Naive B cell (primary cell): ENCODE measurements at regions not wholly inside any gene's neighbourhood (a gene's known extent, or its start where the extent isn't known, plus 50 kb on each side); places are given as distances from the start of the nearest gene placed in this dataset.

ENCODE experiments used
- ATAC-seq, 2 donors: fragments of 150-1000 bp; cut with Tn5 transposase; 2 replicates each; pipeline ENCODE4 v1.10.0; 2021; ENCODE audit warnings: low read depth in 2 of 2, mild to moderate bottlenecking in 2 of 2, moderate library complexity in 2 of 2
- DNase-seq: peaks from one replicate; pipeline ENCODE4 v3.0.0; 2022
- H3K27ac Mint-ChIP-seq, 6 donors: one replicate each; pipeline ENCODE4 v1.8.0; 2020 to 2022; ENCODE audit warnings: mild to moderate bottlenecking in 6 of 6, mixed read lengths in 6 of 6, moderate library complexity in 5 of 6, inconsistent platforms in 2 of 6
- H3K27me3 Mint-ChIP-seq, 3 donors: one replicate each; pipeline ENCODE4 v1.8.0; 2021 to 2022; ENCODE audit warnings: mixed read lengths in 3 of 3, mild to moderate bottlenecking in 1 of 3
- H3K36me3 Mint-ChIP-seq, 2 donors: one replicate each; pipeline ENCODE4 v1.8.0; 2020 to 2022; ENCODE audit warnings: mixed read lengths in 2 of 2, inconsistent platforms in 1 of 2, mild to moderate bottlenecking in 1 of 2
- H3K4me1 Mint-ChIP-seq, 3 donors: one replicate each; pipeline ENCODE4 v1.8.0; 2020 to 2022; ENCODE audit warnings: mixed read lengths in 3 of 3, inconsistent platforms in 1 of 3, mild to moderate bottlenecking in 1 of 3, moderate library complexity in 1 of 3
- H3K4me3 Mint-ChIP-seq, 8 donors: one replicate each; pipeline ENCODE4 v1.8.0; 2020 to 2022; ENCODE audit warnings: mild to moderate bottlenecking in 8 of 8, mixed read lengths in 8 of 8, moderate library complexity in 8 of 8, inconsistent platforms in 2 of 8
- H3K9me3 Mint-ChIP-seq, 7 donors: one replicate each; pipeline ENCODE4 v1.8.0; 2020 to 2022; ENCODE audit warnings: mixed read lengths in 7 of 7, mild to moderate bottlenecking in 5 of 7, inconsistent platforms in 2 of 7, moderate library complexity in 1 of 7

DNA sequence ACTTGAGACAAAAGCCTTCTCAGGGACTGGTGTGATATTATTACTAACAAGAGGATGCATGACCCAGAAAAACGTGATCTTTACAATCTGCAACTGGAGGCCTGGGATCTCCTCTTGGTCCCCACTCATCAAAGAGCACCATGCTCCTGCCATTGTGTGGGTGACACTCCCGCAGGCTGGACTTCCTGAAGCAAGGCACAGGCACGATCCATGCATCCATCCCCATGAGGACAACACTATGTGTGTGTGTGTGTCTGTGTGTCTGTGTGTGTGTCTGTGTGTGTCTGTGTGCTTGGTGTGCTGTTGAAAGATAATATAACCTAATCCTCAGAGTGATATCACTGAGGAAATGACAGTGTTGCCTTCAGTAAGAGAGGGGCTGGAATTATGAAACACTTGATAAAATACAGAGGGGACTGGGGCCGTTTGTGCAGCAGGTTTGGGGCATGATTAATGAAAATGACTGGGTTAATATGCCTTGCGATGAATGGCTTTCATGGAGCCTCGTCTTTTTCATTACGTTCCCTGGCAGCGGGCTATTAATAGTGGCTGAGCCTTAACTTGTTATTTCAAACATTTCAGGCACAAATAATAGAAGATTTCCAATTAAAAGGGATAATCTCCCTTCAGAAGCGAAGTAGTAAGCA lies 180.8 kb upstream of the TCERG1L start:
- Mint-ChIP-seq H3K4me1 (no peaks in the 10 kb centered on the region), H3K4me3 (no peak overlapping the region), H3K9me3 (peaks cover 0 to 10% (median 2%) of the 10 kb centered on the region in 7 donors), H3K27ac (no peak overlapping the region), H3K27me3 (peaks cover 0 to 4% (median 0%) of the 10 kb centered on the region in 3 donors), H3K36me3 (no peaks in the 10 kb centered on the region)
- no peak for DNase-seq
- no peak for ATAC-seq

DNA sequence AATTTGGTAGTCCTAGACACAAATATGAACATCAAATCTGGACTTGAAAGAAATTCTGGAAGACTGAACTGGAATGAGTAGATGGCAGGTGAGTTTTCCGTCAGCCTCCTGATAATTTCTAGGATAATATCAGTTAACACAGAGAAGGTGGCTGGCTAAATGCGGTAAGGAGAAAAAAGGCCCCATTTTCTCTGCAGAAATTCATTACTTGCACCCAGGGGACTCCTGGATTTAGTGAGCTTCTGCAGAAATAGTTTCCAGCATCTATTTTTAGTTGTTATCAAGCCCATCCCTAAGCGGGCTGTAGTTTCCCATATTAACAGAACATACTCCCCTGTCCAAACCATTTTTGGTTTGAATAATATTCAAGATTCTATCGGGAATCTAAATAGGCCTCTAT lies 181.9 kb upstream of the TCERG1L start:
- ATAC-seq (no peak), DNase-seq (no peak)
- Mint-ChIP-seq H3K4me1 (no peaks in the 10 kb centered on the region), H3K27me3 (peaks cover 0 to 4% (median 0%) of the 10 kb centered on the region in 3 donors), H3K36me3 (no peaks in the 10 kb centered on the region), H3K9me3 (peaks cover 0 to 13% (median 2%) of the 10 kb centered on the region in 7 donors), H3K27ac (no peak overlapping the region), H3K4me3 (no peak overlapping the region)

DNA sequence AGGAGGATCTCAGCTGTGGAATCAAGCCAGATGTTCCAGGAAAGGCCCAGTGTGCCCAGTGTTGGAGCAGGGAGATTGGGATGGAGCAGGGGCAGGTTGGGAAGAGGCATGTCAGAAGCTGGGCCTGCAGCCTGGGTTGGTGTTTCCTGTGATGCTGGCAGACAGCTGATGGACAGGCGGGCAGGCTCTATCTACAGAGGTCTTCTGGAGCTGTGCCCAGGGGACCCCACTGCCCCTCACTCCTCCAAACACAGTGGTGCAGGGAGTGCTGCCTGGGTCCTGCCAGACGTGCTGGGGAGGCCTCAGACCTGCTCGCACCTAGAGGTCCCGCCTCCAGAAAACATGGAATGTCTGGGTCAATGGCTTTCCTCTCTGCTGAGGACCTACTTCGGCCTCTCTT lies 182.9 kb upstream of the TCERG1L start:
- Mint-ChIP-seq H3K27me3 (peaks cover 0 to 4% (median 0%) of the 10 kb centered on the region in 3 donors), H3K4me3 (no peak overlapping the region)

DNA sequence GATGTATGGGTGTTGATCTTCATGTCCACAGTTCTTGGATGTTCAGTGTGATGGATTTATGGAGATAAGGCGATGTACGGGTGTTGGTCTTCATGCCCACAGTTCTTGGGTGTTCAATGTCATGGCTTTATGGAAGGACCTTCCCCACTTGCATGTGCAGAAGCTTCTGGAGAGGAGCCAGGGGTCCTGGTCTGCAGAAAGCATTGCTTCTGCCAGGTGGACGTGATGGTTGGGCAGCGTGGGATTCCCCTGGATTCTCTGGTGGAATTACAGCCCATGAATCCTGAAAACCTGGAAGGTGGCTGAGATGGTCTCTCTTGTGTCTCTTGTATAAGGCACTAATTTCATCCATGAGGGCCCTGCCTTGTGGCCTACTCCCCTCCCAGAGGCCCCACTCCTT lies 183.7 kb upstream of the TCERG1L start:
- H3K4me3 Mint-ChIP-seq: no peak overlapping the region
- DNase-seq: no peak

More for the DNA sequence above, 182.9 kb upstream of the TCERG1L start:
- no peak for ATAC-seq
- Mint-ChIP-seq H3K9me3 (peaks cover 0 to 13% (median 1%) of the 10 kb centered on the region in 7 donors), H3K4me1 (no peaks in the 10 kb centered on the region), H3K36me3 (no peaks in the 10 kb centered on the region), H3K27ac (no peak overlapping the region)
- DNase-seq: no peak

DNA sequence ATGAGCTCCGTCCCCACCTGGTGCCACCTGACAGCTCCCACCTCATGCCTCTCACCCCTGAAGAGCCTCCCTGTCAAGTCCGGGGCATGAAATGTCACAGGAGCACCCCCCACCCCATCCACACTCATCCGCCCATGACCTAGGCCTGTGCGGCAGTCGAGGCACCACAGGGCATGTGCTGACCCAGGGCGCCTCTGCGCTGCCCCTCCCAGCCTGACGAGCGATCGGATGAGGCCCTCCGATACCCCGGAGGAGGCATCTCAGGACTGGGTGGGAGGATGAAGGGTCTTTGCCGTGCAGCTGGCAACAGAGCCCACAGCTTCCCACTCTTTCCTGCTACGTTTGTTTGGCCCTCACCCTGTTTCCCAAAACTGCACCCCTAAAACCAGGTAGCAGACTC lies 184.4 kb upstream of the TCERG1L start:
- Mint-ChIP-seq H3K4me1 (no peaks in the 10 kb centered on the region), H3K9me3 (peaks cover 0 to 18% (median 4%) of the 10 kb centered on the region in 7 donors), H3K27me3 (peaks cover 0 to 4% (median 0%) of the 10 kb centered on the region in 3 donors), H3K4me3 (no peak overlapping the region), H3K36me3 (no peaks in the 10 kb centered on the region), H3K27ac (no peak overlapping the region)
- ATAC-seq (no peak), DNase-seq (no peak)

More for the DNA sequence above, 183.7 kb upstream of the TCERG1L start:
- peaks cover 0 to 16% (median 3%) of the 10 kb centered on the region in 7 donors for H3K9me3 Mint-ChIP-seq
- H3K4me1 Mint-ChIP-seq: no peaks in the 10 kb centered on the region
- no peak for ATAC-seq
- H3K27ac Mint-ChIP-seq: no peak overlapping the region
- H3K27me3 Mint-ChIP-seq: peaks cover 0 to 4% (median 0%) of the 10 kb centered on the region in 3 donors
- H3K36me3 Mint-ChIP-seq: no peaks in the 10 kb centered on the region

DNA sequence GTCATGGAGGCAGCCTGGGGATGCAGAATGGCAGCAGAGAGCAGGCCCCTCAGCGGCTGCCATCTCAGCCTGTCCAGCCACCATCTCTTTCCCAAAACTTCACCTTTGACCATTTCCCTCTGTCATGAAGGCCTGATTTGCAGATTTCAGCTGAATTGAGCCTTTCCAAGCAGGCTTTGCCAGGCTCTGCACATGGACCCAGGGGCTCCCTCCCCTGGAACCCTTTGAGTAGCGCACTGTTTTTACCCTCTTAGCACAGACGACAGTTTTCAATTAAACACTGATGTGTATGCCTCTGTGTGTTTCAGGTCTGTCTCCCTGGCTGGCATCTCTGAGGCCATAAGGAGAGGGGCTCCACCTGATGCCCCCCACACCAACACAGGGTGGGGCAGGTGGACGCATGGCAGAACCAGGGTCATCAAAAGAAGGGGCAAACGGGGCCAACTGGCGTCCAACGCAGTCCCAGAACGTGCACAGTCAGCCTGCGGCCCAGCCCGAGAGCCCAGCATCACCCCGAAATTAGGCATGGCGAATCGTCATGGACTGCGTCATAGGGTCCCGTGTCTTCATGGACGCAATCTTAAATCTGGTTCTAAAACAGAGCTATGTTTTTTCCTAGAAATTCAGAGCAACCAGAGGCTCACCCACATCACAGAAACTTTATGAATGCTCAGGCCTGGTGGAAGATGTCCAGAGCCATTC lies 185.0 kb upstream of the TCERG1L start:
- H3K9me3 Mint-ChIP-seq: peaks cover 2 to 18% (median 4%) of the 10 kb centered on the region in 7 donors
- H3K4me1 Mint-ChIP-seq: no peaks in the 10 kb centered on the region
- no peaks in the 10 kb centered on the region for H3K36me3 Mint-ChIP-seq
- DNase-seq (no peak), ATAC-seq (no peak)
- H3K4me3 Mint-ChIP-seq: no peak overlapping the region
- no peak overlapping the region for H3K27ac Mint-ChIP-seq
- H3K27me3 Mint-ChIP-seq: peaks cover 0 to 4% (median 0%) of the 10 kb centered on the region in 3 donors

DNA sequence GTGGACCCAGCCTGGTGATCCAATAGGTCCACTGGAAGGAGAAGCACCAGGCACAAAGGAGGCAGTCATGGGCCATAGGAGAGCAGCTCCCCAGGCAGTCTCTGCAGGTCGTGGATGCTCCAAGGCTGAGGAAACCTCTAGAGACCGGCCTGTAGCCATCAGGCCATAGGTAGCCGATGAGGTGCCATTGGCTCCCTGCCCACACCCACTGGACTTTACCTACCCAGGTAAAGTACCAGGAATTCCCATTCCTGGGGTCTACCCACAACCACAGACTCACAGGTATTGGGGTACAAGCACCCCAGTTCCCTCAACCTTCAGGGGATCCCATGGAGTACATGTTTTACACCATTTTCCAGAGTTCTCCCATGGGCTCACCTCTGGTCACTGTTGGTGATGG lies 188.0 kb upstream of the TCERG1L start:
- peaks cover 12 to 33% (median 22%) of the 10 kb centered on the region in 7 donors for H3K9me3 Mint-ChIP-seq
- H3K4me3 Mint-ChIP-seq: no peak overlapping the region

DNA sequence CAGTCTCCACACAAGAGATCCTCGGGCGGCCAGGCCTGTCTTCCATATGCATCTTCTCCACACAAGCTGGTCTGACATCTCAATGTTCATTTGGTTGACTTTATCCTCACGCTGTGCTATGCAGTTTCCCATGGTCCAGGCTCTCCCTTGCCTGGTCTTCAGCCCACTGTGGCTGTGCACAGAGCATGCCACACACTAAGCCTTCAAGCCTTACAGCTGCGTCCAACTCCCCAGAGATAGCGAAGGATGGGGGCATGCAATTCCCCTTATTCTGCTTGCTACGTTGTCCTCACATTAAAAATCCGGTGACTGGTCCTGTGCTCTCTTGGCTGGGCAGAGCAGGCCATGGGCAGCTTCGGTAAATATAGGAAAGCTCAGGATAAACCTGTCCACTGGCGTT lies 188.7 kb upstream of the TCERG1L start:
- Mint-ChIP-seq H3K4me3 (no peak overlapping the region), H3K36me3 (peaks cover 0 to 17% of the 10 kb centered on the region in 2 donors), H3K27ac (no peak overlapping the region), H3K27me3 (no peaks in the 10 kb centered on the region), H3K9me3 (peaks cover 16 to 37% (median 24%) of the 10 kb centered on the region in 7 donors), H3K4me1 (no peaks in the 10 kb centered on the region)
- no peak for ATAC-seq
- no peak for DNase-seq

More for the DNA sequence above, 188.0 kb upstream of the TCERG1L start:
- no peaks in the 10 kb centered on the region for H3K4me1 Mint-ChIP-seq
- no peak for ATAC-seq
- H3K27me3 Mint-ChIP-seq: peaks cover 0 to 4% (median 0%) of the 10 kb centered on the region in 3 donors
- H3K36me3 Mint-ChIP-seq: peaks cover 0 to 17% of the 10 kb centered on the region in 2 donors
- DNase-seq: no peak
- no peak overlapping the region for H3K27ac Mint-ChIP-seq

DNA sequence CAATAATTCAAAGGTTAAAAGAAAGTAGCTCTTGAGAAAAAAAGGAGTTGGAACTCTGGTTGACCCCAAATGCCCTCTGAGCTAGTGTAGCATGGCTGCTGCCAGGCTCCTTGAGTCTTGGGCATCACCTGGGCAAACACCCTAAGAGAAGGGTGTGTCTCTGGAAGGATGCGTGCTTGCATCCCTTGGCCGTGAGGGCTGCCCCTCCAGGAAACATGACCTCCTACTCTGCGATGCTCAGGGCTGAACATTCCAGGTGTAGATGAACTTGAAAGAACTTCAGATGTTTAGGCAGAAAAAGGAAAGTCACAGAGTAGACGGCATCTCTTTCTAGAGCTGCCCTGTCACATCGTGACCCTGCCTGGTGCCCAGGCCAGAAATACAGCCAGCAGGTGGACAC lies 189.4 kb upstream of the TCERG1L start:
- no peaks in the 10 kb centered on the region for H3K27me3 Mint-ChIP-seq
- peaks cover 16 to 37% (median 24%) of the 10 kb centered on the region in 7 donors for H3K9me3 Mint-ChIP-seq
- no peak overlapping the region for H3K4me3 Mint-ChIP-seq
- no peak for ATAC-seq
- peaks cover 0 to 17% of the 10 kb centered on the region in 2 donors for H3K36me3 Mint-ChIP-seq
- DNase-seq: no peak
- H3K27ac Mint-ChIP-seq: no peak overlapping the region
- H3K4me1 Mint-ChIP-seq: no peaks in the 10 kb centered on the region

DNA sequence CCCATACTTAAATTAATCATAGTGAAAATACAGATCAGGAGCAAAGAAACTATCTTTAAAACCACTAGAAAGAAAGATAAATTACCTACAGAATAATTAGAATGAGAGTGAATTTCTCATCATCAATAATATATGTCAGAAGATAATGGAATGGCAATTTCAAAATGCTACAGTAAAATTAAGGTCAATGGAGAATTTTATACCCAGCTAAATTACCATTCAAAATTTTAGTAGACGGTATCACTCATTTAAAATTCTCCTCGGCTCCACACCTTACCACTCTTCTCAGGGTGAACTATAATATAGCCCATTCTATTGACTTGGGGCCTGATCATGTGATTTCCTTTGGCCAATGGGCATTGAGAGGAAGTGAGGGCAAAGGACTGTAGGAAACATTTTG lies 192.5 kb upstream of the TCERG1L start:
- no peak for DNase-seq
- no peak for ATAC-seq
- H3K9me3 Mint-ChIP-seq: peaks cover 16 to 51% (median 25%) of the 10 kb centered on the region in 7 donors
- H3K4me1 Mint-ChIP-seq: no peaks in the 10 kb centered on the region
- peaks cover 0 to 17% of the 10 kb centered on the region in 2 donors for H3K36me3 Mint-ChIP-seq
- H3K27me3 Mint-ChIP-seq: no peaks in the 10 kb centered on the region
- no peak overlapping the region for H3K27ac Mint-ChIP-seq
- no peak overlapping the region for H3K4me3 Mint-ChIP-seq

DNA sequence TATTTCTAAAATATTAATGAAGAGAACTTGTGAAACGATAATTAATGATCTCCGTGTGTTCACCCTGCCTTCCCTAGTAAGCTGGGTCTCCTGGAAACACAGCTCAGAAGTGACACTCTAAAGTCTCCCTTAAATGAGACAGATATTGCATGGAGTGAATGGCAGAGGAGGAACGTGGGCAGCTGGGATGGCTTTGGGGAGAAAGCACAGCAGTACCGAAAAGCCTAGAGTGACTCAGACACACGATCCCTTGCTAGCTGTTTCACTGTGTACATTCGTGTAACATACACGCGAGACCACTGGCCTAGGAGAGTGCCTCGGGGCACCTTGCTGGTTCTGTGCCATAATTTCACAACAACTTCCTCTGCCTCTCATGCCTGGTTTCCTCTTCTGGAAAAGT lies 199.9 kb upstream of the TCERG1L start:
- Mint-ChIP-seq H3K4me1 (peaks cover 0 to 3% (median 0%) of the 10 kb centered on the region in 3 donors), H3K4me3 (no peak overlapping the region), H3K27ac (peak overlapping the region in 1 of 6 donors; percentile 79), H3K9me3 (peaks cover 1 to 29% (median 12%) of the 10 kb centered on the region in 7 donors), H3K36me3 (no peaks in the 10 kb centered on the region), H3K27me3 (peaks cover 0 to 3% (median 0%) of the 10 kb centered on the region in 3 donors)
- ATAC-seq (no peak), DNase-seq (no peak)

DNA sequence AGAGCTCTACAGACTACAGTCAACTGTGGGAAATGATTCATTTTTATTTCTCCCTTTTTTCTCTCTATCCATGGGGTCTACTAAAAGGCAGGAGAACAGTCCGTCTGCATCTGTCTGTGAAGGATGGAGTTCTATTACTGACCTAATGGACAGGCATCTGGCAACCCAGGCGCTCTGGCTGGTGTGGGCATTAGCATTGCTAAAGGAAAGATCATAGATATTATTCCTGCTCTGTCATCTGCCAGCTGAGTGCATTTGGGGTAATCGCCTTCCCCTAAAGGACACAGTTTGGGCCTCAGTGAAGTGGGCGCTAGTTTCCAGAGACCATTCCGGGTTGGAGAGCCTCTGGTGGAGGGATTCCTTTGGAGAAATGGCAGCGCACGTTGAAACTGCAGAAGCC lies 201.3 kb upstream of the TCERG1L start:
- H3K36me3 Mint-ChIP-seq: no peaks in the 10 kb centered on the region
- no peak overlapping the region for H3K4me3 Mint-ChIP-seq
- H3K4me1 Mint-ChIP-seq: peaks cover 0 to 4% (median 0%) of the 10 kb centered on the region in 3 donors
- H3K27ac Mint-ChIP-seq: no peak overlapping the region
- DNase-seq (no peak), ATAC-seq (no peak)
- peaks cover 2 to 17% (median 11%) of the 10 kb centered on the region in 7 donors for H3K9me3 Mint-ChIP-seq
- peaks cover 0 to 8% (median 6%) of the 10 kb centered on the region in 3 donors for H3K27me3 Mint-ChIP-seq

DNA sequence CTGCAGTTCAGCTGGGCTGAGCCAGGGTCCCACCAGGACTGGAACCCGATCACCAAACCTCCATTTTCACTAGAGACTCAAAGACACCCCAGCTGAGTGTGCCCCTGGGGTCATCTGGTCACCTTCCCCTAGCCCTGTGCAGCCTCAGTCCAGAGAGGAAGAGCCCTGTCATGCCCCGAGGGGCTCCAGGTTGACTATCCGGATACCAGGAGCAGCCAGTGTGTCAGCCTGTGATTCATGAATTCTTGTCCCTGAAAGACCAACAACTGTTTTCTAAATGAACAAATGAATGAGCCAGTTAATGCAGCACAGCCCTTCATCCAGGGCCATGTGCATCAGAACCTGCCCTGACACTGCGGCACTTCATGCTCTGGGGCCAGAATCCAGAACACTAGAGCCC lies 201.9 kb upstream of the TCERG1L start:
- Mint-ChIP-seq H3K9me3 (peaks cover 2 to 16% (median 11%) of the 10 kb centered on the region in 7 donors), H3K4me1 (peaks cover 0 to 4% (median 0%) of the 10 kb centered on the region in 3 donors), H3K27ac (no peak overlapping the region), H3K27me3 (peaks cover 0 to 12% (median 6%) of the 10 kb centered on the region in 3 donors), H3K4me3 (peak overlapping the region in 1 of 8 donors; percentile 22), H3K36me3 (no peaks in the 10 kb centered on the region)
- ATAC-seq (no peak), DNase-seq (no peak)

DNA sequence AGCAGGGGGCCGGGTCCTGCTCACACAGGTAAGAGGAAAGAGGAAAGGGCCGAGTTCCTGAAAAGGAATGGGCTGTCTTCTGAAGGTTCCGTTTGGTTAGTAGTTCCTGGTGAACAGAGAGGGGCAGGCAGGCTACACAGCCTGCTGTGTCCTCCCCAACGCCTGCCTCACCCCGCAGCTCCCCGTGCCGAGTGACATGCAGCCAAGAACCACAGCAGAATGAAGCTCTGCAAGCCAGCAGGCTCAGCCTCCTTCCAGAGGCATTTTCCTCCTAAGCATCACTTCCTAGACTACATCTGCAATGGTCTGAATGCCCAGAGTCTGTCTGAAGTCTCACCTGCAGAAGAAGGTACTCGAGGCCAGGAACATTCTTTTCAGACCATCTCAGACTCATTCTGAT lies 202.4 kb upstream of the TCERG1L start:
- Mint-ChIP-seq H3K4me1 (peaks cover 0 to 4% (median 0%) of the 10 kb centered on the region in 3 donors), H3K9me3 (peaks cover 2 to 16% (median 9%) of the 10 kb centered on the region in 7 donors), H3K27ac (no peak overlapping the region), H3K27me3 (peaks cover 0 to 12% (median 6%) of the 10 kb centered on the region in 3 donors), H3K36me3 (no peaks in the 10 kb centered on the region), H3K4me3 (peak overlapping the region in 1 of 8 donors; percentile 22)
- no peak for DNase-seq
- ATAC-seq: no peak
